GM18505 (cell line): ENCODE measurements at regions not wholly inside any gene's neighbourhood (a gene's known extent, or its start where the extent isn't known, plus 50 kb on each side); places are given as distances from the start of the nearest gene placed in this dataset.
"Not testable (repeated sequence)": the region's sequence is repeated elsewhere in the genome, so short reads cannot be mapped to it uniquely, and the experiment has no call there.

Experiments
- ATAC-seq: cut with Tn5 transposase; IDR thresholded peaks from one replicate; pipeline ENCODE4 v1.9.1; 2021; ENCODE audit not compliant: unreplicated experiment
- POLR2A ChIP-seq: IDR thresholded peaks from 4 replicates; pipeline ENCODE4 v1.6.1; 2011; ENCODE audit warnings: borderline replicate concordance; ENCODE audit not compliant: insufficient read depth, insufficient read length; ENCODE audit errors: extremely low read depth

GRCh38 chr9:75359638-75360037 lies 271.3 kb downstream of the OSTF1 start:
- no peak for ATAC-seq
- no peak for TF ChIP-seq POLR2A

GRCh38 chr9:75360252-75360651 lies 271.9 kb downstream of the OSTF1 start:
- ATAC-seq: no peak
- TF ChIP-seq POLR2A: no peak

- not testable (repeated sequence) for ATAC-seq
These were observed 274.1 kb downstream of the OSTF1 start for GRCh38 chr9:75362446-75362845.

- TF ChIP-seq POLR2A: no peak
- no peak for ATAC-seq
These were observed 276.9 kb downstream of the OSTF1 start for GRCh38 chr9:75365196-75365595.

- no peak for TF ChIP-seq POLR2A
- ATAC-seq: no peak
These were observed 281.7 kb downstream of the OSTF1 start for GRCh38 chr9:75369989-75370388.

- no peak for ATAC-seq
- no peak for TF ChIP-seq POLR2A
These were observed 284.4 kb downstream of the OSTF1 start for GRCh38 chr9:75372499-75373268.

- TF ChIP-seq POLR2A: no peak
- no peak for ATAC-seq
These were observed 288.5 kb downstream of the OSTF1 start for GRCh38 chr9:75376680-75377254.

- ATAC-seq: no peak
- TF ChIP-seq POLR2A: no peak
These were observed 289.7 kb downstream of the OSTF1 start for GRCh38 chr9:75378036-75378435.

GRCh38 chr9:75378926-75379325 lies 290.6 kb downstream of the OSTF1 start:
- no peak for TF ChIP-seq POLR2A

GRCh38 chr9:75382126-75382525 lies 293.8 kb downstream of the OSTF1 start:
- ATAC-seq: no peak
- TF ChIP-seq POLR2A: no peak

More at GRCh38 chr9:75378926-75379325, 290.6 kb downstream of the OSTF1 start:
- no peak for ATAC-seq

GRCh38 chr9:75383420-75384034 lies 295.2 kb downstream of the OSTF1 start:
- ATAC-seq: not testable (repeated sequence)

GRCh38 chr9:75385236-75385635 lies 296.9 kb downstream of the OSTF1 start:
- ATAC-seq: no peak
- no peak for TF ChIP-seq POLR2A

- TF ChIP-seq POLR2A: no peak
- ATAC-seq: no peak
These were observed 300.8 kb downstream of the OSTF1 start for GRCh38 chr9:75389101-75389500.

- no peak for ATAC-seq
- TF ChIP-seq POLR2A: no peak
These were observed 302.6 kb downstream of the OSTF1 start for GRCh38 chr9:75390951-75391350.
